HEK293 (cell line): ENCODE measurements at regions not wholly inside any gene's neighbourhood (a gene's known extent, or its start where the extent isn't known, plus 50 kb on each side); places are given as distances from the start of the nearest gene placed in this dataset.

ENCODE experiments used
- CTCF ChIA-PET: fragments of 350-600 bp; formaldehyde crosslinking; extraction: SDS; loops from one replicate; lab custom pipeline; 2021; ENCODE audit warnings: antibody characterized with exemption; lab: Yijun Ruan, JAX
- POLR2A ChIA-PET: fragments of 300-600 bp; formaldehyde crosslinking; extraction: SDS; loops from one replicate; lab custom pipeline; 2020; ENCODE audit warnings: antibody characterized with exemption, inconsistent platforms; lab: Yijun Ruan, JAX
- H3K27ac ChIP-seq: fragments of 200-500 bp; sonication (Bioruptor generic); 2 replicates; pipeline ENCODE4 v1.5.1; 2014; ENCODE audit warnings: low read depth, low read length, control low read depth, inconsistent platforms; ENCODE audit errors: extremely low read depth
- H3K36me3 ChIP-seq, 2 experiments: fragments of 200-500 bp in 1 of 2; sonication (Bioruptor generic) in 1 of 2; 1 replicate in 1 of 2; 2 replicates in 1 of 2; pipeline ENCODE4 v1.5.1; 2014 to 2017; ENCODE audit warnings: inconsistent platforms in 2 of 2, low read length in 2 of 2; ENCODE audit not compliant: control insufficient read depth in 2 of 2, insufficient read depth in 1 of 2
- H3K4me1 ChIP-seq: fragments of 200-500 bp; sonication (Bioruptor generic); 2 replicates; pipeline ENCODE4 v1.5.1; 2014; ENCODE audit warnings: mild to moderate bottlenecking, low read length, inconsistent platforms; ENCODE audit not compliant: control insufficient read depth, insufficient read depth
- H3K4me3 ChIP-seq: 2 replicates; pipeline ENCODE4 v1.5.1; 2011; ENCODE audit warnings: low read depth, mild to moderate bottlenecking, control low read depth, low read length, moderate library complexity
- H3K9me3 ChIP-seq: fragments of 200-500 bp; sonication (Bioruptor generic); 2 replicates; pipeline ENCODE4 v1.5.1; 2014; ENCODE audit warnings: low read depth, low read length, inconsistent platforms; ENCODE audit not compliant: control insufficient read depth, insufficient read depth
- GLIS2 ChIP-seq: fragments of 450-650 bp; formaldehyde crosslinking; IDR thresholded peaks from 2 replicates; pipeline ENCODE4 v1.5.1; 2016; ENCODE audit warnings: missing biosample characterization, missing genetic modification characterization
- PBX3 ChIP-seq: sonication (generic); formaldehyde crosslinking; IDR thresholded peaks from 2 replicates; pipeline ENCODE4 v1.8.1; 2022; ENCODE audit warnings: mild to moderate bottlenecking, moderate library complexity, missing genetic modification reagents
- PRDM1 ChIP-seq: fragments of 450-650 bp; formaldehyde crosslinking; IDR thresholded peaks from 2 replicates; pipeline ENCODE4; 2016; ENCODE audit warnings: missing biosample characterization, missing genetic modification characterization
- SETDB1 ChIP-seq: IDR thresholded peaks from one replicate; pipeline ENCODE4 v1.6.1; 2017; ENCODE audit warnings: mild to moderate bottlenecking, low read length, moderate library complexity, mixed read lengths; ENCODE audit not compliant: insufficient read length
- YY2 ChIP-seq: fragments of 450-650 bp; formaldehyde crosslinking; IDR thresholded peaks from 2 replicates; pipeline ENCODE4 v1.5.1; 2016; ENCODE audit warnings: missing biosample characterization, missing genetic modification characterization
- ZBTB10 ChIP-seq: fragments of 450-650 bp; formaldehyde crosslinking; IDR thresholded peaks from 2 replicates; pipeline ENCODE4 v1.5.1; 2016; ENCODE audit warnings: missing biosample characterization, missing genetic modification characterization
- ZBTB21 ChIP-seq: fragments of 450-650 bp; formaldehyde crosslinking; IDR thresholded peaks from 2 replicates; pipeline ENCODE4 v1.5.1; 2017; ENCODE audit warnings: missing biosample characterization, missing genetic modification characterization
- ZBTB48 ChIP-seq: fragments of 450-650 bp; formaldehyde crosslinking; IDR thresholded peaks from 2 replicates; pipeline ENCODE4 v1.5.1; 2016; ENCODE audit warnings: missing biosample characterization, missing genetic modification characterization
- ZFP37 ChIP-seq: fragments of 450-650 bp; formaldehyde crosslinking; IDR thresholded peaks from 2 replicates; pipeline ENCODE4 v1.5.1; 2016; ENCODE audit warnings: missing biosample characterization, missing genetic modification characterization
- ZNF121 ChIP-seq: fragments of 450-650 bp; formaldehyde crosslinking; IDR thresholded peaks from 2 replicates; pipeline ENCODE4 v1.5.1; 2016; ENCODE audit warnings: missing biosample characterization, missing genetic modification characterization
- ZNF140 ChIP-seq: fragments of 450-650 bp; formaldehyde crosslinking; IDR thresholded peaks from 2 replicates; pipeline ENCODE4 v1.5.1; 2016; ENCODE audit warnings: missing biosample characterization, missing genetic modification characterization
- ZNF16 ChIP-seq: fragments of 450-650 bp; formaldehyde crosslinking; IDR thresholded peaks from 2 replicates; pipeline ENCODE4 v1.5.1; 2016; ENCODE audit warnings: low read depth, missing biosample characterization, missing genetic modification characterization
- ZNF2 ChIP-seq: fragments of 450-650 bp; formaldehyde crosslinking; IDR thresholded peaks from 2 replicates; pipeline ENCODE4 v1.5.1; 2016; ENCODE audit warnings: missing biosample characterization, missing genetic modification characterization
- ZNF23 ChIP-seq: fragments of 450-650 bp; formaldehyde crosslinking; IDR thresholded peaks from 2 replicates; pipeline ENCODE4 v1.5.1; 2016; ENCODE audit warnings: missing biosample characterization, missing genetic modification characterization, borderline replicate concordance
- ZNF266 ChIP-seq: fragments of 450-650 bp; formaldehyde crosslinking; IDR thresholded peaks from 2 replicates; pipeline ENCODE4 v1.5.1; 2016; ENCODE audit warnings: missing biosample characterization, missing genetic modification characterization, low read depth
- ZNF292 ChIP-seq: fragments of 450-650 bp; formaldehyde crosslinking; IDR thresholded peaks from 2 replicates; pipeline ENCODE4 v1.5.1; 2016; ENCODE audit warnings: low read depth, missing biosample characterization, missing genetic modification characterization, borderline replicate concordance
- ZNF366 ChIP-seq: fragments of 450-650 bp; formaldehyde crosslinking; conservative IDR thresholded peaks from 2 replicates; pipeline ENCODE4 v1.5.1; 2016; ENCODE audit warnings: missing biosample characterization, missing genetic modification characterization
- ZNF510 ChIP-seq: fragments of 450-650 bp; formaldehyde crosslinking; IDR thresholded peaks from 2 replicates; pipeline ENCODE4 v1.5.1; 2018; ENCODE audit warnings: mild to moderate bottlenecking, missing genetic modification characterization, missing biosample characterization; ENCODE audit not compliant: insufficient replicate concordance
- ZNF571 ChIP-seq: fragments of 450-650 bp; formaldehyde crosslinking; IDR thresholded peaks from 2 replicates; pipeline ENCODE4 v1.5.0; 2017; ENCODE audit warnings: missing biosample characterization, missing genetic modification characterization
- ZNF596 ChIP-seq: fragments of 450-650 bp; IDR thresholded peaks from 2 replicates; pipeline ENCODE4 v1.5.0; 2018; ENCODE audit warnings: missing biosample characterization, mild to moderate bottlenecking, missing genetic modification characterization, moderate library complexity
- ZNF768 ChIP-seq: fragments of 450-650 bp; formaldehyde crosslinking; IDR thresholded peaks from 2 replicates; pipeline ENCODE4 v1.5.1; 2018; ENCODE audit warnings: missing biosample characterization, mild to moderate bottlenecking, missing genetic modification characterization

GRCh38 chr5:78724061-78724460 lies 75.5 kb upstream of the LHFPL2 start:
- CTCF ChIA-PET: no interaction called here
- Histone ChIP-seq H3K27ac (no peak overlapping the region), H3K4me3 (no peak overlapping the region), H3K9me3 (no peaks in the 10 kb centered on the region), H3K4me1 (no peaks in the 10 kb centered on the region; the same call in 1 of the 2 replicates), H3K36me3 (no peaks in the 10 kb centered on the region)
- POLR2A ChIA-PET: no interaction called here
- TF ChIP-seq ZNF266 (tag by site-specific recombination) (no peak), ZNF571 (tag by site-specific recombination) (no peak), ZBTB21 (no peak), ZNF292 (tag by site-specific recombination) (no peak), ZNF23 (no peak), ZNF2 (no peak), ZNF768 (tag by site-specific recombination) (no peak), YY2 (tag by site-specific recombination) (no peak), ZNF16 (tag by site-specific recombination) (no peak), ZFP37 (tag by site-specific recombination) (no peak), ZBTB10 (tag by site-specific recombination) (no peak), SETDB1 (no peak), ZNF121 (tag by site-specific recombination) (no peak), ZBTB48 (tag by site-specific recombination) (no peak), ZNF510 (no peak), ZNF596 (tag by site-specific recombination) (no peak), GLIS2 (no peak), PBX3 (no peak)

- Histone ChIP-seq H3K36me3 (no peaks in the 10 kb centered on the region), H3K9me3 (no peaks in the 10 kb centered on the region), H3K27ac (no peak overlapping the region), H3K4me3 (no peak overlapping the region), H3K4me1 (no peaks in the 10 kb centered on the region; the same call in 1 of the 2 replicates)
- ChIA-PET CTCF (interaction anchor here (1.0 kb wide), 1 partner anchor 247 kb away, joined by 3 read pairs; no protein-coding TSS in a partner anchor), POLR2A (no interaction called here)
- peak; percentile 46; the same call in 1 of the 2 replicates for TF ChIP-seq ZNF366 (tag by site-specific recombination)
- TF ChIP-seq ZNF140 (tag by site-specific recombination): no peak
- peak; percentile 82 for TF ChIP-seq PRDM1 (tag by site-specific recombination)
Measured at GRCh38 chr5:78720997-78721396, 72.4 kb upstream of the LHFPL2 start.
